ENCODE measurements at regions not wholly inside any gene's neighbourhood (a gene's known extent, or its start where the extent isn't known, plus 50 kb on each side); places are given as distances from the start of the nearest gene placed in this dataset.

DNA sequence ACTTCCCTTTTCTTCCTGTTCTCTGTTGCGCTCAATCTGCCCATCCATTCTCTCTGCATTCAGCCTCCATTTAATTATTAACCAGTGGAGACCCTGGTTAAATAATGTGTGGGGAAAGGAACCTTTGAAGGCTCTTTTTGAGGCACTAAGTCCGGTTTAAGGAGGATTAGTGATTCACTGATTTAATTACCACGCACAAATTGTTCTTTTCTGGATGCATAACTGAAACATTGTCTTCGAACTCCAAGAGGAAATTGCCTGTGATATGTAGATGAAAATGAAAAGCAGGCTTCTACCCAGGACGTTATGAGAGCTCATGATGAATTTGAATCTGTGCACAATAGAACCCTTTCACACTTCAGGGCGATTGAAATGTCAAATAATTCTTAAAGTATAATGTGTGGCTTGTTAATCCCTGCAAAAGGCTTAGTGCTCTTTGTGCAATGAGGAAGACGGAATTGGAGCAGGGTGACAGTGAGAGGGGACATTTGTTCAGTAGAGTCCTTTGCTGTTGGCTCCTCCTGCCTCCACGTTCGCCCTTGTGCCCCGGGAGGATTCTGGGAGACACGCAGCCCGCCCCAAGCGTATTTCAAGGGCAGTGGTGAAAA lies 51.1 kb upstream of the ZNF236 start:
- DNase-seq: no peak

DNA sequence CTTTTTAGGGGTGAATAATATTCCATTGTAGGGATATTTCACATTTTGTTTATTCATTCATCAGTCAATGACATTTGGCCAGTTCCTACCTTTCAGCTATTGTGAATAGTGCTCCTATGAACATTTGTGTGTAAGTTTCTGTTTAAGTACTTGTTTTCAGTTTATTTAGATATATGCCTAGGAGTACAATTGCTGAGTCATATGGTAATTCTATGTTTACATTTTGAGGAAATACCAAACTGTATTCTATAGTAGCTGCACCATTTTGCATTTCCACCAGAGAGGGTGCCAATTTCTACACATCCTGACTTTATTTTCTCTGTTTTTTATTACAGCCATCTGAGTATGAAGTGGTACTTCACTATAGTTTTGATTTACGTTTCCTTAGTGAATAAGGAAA lies 54.4 kb upstream of the ZNF236 start:
- no peak for DNase-seq

DNA sequence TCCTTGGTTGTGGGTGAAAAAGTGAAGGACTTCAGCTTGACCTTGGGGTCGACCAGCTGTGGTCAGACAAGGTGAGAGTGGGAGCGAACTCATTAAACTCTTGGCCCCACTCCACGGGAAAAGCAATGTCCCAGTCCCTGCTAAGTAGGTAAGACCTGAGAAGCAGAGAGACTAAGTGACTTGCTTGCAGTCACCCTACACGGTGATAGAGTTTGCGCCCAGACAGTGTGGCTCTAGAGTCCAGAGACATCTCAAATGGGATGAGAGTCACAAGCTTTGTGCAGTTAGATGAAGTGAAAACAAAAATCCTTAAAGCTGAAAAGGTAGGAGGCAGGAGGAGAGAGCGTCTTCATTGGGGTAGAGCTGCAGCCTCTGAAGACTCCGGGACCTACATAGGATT lies 55.9 kb upstream of the ZNF236 start:
- no peak for DNase-seq

DNA sequence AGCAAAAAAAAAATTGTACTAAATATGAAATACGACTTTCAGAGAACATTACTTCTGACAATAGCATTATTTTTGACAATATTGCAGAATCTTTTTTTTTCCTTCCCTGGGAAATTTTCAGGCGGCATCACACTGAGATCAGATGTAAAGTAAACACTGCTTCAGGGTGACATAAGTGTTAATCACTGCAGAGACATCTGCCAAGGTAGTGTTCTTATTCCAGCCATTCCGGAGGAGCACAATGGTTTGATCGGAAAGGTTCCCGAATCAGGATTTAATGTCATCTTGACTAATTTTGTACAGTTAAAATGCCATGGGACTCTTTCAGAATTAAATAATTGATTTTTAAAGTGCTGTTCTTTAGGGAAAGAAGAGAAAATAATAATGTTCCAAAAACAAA lies 56.7 kb upstream of the ZNF236 start:
- no peak for DNase-seq

DNA sequence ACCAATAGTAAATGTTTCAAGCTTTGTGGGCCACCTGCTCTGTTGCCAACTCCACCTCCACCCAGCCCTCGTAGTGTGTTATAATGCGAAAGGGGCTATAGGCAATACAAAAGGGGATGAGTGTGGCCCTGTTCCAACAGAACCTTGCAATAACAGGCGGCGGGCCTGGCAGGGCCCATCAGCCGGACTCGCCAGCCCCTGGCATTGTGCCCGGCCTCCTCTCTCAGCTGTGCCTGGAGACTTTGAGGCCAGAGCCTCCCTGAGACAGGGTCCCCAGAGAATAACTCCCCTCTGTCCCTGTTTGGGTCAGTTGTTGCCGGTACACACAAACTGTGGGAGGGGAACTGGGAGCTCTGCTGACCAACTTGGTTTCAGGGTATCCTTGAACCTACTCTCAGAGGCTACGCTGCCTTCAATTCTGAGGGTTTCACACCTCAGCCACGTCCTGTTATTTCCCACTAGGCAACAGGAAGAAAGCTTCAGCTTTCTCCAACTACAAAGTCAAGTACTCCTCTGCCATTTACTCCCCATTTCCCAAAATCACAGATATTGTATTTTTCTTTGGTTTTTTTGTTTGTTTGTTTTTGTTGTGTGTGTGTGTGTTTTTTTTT lies 58.0 kb upstream of the ZNF236 start:
- peak; percentile 20 for DNase-seq

DNA sequence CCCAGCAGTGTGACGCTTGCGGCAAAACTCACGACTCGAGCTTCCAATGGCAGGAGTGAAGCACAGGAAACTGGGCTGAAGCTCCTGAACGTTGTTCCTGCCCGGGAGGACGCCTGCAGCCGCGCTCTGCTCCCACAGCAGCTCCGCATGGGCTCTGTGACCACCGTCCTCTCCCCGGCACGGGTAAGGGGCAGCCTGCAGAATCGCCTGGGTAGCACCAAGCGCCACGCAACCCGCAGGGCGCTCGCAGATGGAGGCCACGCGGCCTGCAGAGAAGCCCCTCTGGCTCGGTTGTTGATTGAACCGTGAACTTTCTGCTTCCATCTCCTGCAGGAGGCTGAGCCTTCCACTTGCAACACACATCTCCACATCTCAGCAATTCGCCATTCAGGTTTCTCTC lies 63.3 kb upstream of the ZNF236 start:
- no peak for DNase-seq

DNA sequence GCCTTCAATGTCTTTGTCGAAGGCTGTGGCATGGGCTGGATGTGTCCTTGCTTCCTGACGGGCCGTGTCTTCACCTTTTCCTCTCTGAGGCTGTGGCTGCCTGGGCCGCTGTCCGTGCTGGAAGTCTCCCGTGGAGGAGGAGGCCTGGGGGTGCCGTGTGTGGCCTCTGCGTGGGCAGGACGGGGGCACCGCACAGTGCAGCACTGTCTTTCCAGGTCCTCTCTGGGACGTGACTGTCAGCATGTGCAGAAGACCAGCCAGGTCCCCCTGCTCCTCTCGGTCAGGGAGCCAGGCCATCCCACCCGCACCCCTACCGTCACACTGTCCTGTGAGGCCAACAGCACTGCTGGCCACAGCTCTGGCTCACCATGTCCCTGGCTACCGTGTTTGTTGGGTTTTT lies 64.4 kb upstream of the ZNF236 start:
- DNase-seq: no peak

DNA sequence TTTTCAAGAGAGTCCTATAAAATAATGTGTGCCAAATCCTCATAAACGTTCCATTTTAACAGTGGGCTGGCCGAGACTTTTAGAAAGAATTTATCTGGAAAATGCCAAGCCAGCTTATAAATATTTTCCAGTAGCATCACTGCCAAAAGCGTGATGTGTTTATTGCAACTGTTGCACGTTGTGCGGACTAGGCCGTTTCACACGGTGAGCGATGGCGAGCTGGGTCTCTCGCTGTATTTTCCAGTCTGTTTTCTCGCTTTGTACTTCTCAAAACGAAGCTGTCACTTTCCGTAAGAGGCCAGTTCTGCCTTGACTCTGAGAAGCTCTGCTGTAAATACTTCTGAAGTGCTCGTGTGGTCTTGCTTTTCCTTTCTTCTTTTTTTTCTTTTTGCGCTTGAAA lies 65.0 kb upstream of the ZNF236 start:
- DNase-seq: no peak

DNA sequence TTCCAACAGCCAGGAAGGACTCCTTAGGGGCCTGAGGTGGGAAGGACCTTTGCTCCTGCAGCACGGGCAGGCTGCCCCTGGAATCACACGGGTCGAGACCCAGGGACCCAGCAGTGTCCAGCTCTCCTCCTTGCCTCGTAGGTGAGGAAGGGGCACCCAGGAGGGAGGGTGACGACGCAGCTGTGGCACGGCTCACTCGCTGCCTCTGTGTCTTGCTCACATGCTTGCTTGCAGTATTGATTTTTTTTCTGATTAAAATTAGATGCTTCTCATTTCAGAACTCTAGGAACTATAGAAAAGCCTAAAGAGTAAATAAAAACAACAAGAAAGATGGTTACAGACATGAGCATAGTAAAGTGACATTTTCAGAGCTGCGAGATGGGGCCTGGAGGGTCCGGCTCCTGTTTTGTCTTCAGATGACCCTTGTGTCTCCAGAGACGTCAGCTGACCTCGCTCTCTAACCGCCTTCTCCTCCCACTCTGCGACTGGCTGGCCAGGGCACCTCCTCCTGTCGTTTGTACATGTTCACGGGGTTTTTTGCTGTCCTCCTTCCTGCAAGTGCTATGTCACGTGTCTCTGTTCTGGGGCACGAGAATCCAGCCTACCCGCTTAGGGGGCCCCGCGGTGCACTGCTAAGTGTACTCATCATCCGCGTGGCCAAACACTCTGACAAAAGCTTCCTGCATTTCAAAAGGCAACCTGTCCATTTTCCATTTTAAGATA lies 65.7 kb upstream of the ZNF236 start:
- DNase-seq: no peak

DNA sequence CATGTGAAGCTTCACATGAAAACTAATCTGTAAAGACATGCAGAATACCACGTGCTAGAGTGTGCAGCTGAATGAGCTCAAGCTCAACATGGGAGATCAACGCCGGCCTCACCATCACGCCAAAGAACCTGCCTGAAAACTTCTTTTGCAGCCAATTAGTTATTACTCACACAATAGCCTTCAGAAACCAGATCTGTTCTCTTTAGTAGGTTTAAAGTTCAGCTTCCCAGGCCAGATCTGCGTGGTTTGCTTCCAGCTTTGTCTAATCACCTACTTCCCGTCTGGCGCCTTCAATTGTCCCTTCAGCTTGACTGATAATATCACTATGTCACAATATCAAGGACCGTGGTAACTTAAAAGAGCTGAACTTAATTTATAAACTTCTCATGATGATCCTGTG lies 68.0 kb upstream of the ZNF236 start:
- no peak for DNase-seq

DNA sequence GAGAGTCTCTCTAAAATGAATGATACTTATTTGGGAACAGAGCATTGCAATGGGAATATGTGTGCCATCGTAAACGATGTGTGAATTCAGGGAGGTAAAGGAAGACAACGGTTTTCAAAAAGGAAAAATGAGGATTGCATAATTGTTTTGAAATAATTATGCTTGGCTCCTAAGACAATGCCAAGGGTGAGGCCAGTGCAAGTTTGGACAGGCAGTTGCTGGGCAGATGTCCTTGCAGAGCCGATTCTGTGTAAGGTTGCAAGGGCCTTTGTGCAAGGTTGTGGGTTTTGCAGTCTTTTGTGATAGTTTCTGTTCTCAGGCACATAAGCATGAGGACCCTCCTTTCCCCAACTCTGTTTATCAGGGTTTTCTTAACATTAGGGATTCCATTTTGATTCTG lies 70.0 kb upstream of the ZNF236 start:
- DNase-seq: no peak

DNA sequence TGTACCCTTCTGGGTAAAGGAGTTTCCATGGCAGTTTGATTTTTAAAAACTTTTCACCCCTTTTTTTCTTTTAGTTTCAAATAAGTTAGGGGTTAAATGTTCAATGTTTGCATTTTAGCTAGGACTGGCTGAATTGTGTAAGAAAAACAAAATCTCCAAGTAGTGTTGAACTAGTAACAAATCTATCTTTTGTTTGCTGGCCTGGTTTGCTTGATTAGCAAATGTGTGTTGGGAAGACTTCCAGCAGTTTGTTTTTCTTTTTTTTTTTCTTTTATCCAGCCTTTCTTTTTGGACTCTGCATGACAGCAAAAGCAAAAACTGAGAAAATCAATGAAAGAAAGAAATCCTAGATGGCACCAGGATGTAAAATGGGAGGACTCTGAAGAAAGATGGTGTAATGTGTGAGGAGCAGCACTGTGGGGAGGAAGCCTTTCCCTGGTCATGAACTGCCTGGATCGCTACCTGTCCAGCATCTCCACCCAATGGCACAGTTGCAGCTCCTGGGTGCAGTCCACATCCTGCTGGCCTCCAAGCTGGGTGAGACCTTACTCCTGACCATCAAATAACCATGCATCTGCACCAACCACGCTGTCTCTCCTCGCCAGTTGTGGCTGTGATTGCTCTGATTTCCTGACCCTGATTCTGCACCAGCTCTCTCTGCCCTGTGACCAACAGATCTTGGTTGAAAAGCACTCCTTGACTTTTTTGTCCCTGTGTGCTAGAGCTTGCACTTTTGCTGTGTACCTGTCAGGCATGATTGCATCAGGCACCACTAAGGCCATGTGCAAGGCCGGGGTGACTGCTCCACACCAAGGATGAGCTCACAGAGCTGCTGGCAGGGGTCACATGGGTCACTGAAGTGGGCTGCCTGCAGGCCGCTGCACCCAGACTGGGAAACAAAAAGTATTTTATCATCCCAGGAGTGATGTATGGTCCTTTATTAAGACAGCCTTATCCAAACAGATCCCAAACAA lies 71.2 kb upstream of the ZNF236 start:
- no peak for DNase-seq

DNA sequence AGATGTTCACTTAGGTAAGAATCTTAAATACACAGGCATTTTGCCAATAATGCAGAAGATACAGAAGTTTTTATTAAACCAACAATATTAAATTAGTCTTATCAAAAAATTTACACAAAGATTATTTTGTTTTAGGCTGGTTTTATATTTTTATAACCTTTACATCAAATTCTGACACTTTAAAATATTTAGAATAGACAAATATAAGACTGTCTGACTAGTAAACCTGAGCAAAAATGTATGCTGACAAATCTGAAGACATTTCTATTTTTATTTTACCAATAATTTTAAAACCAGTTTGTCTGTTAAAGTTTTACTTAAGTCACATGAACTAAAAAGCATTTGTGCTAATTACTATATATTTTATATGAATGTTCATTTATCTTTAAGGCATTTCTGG lies 72.1 kb upstream of the ZNF236 start:
- DNase-seq: no peak

DNA sequence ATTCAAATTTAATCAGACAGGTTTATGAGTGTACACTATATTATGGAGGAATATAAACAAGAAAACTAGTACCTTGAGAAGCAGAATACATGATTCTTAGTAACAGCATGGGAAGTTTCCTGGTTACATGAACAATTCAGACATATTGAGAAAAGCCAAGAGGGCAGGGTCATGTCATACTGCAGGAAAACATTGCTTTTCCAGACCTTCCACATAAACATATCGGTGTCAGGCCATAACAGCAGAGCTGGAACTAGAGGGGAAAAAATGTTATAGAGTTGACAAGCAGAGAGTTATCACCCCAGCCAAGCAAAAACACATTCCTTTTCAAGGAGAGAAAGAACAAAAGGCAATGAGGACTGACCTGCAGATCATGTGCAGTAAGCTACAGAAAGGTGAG lies 74.7 kb upstream of the ZNF236 start:
- no peak for DNase-seq

DNA sequence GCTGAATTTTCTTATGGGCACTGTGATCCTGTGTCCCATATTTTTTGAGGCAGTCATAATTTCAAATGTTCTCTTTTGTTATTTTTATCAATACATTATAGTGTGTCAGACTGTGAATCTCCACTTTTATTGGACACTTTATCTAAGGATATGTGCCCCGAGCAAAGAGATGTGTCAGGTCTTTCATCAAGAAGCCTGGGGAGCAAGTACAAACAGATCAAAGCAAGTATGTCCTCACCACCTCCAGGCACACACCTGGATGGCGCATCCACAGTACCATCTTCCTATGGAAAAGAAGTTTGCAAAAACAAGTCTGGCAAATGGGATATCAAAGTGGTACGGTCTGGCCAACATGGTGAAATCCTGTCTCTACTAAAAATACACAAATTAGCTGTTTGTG lies 81.0 kb upstream of the ZNF236 start:
- no peak for DNase-seq

DNA sequence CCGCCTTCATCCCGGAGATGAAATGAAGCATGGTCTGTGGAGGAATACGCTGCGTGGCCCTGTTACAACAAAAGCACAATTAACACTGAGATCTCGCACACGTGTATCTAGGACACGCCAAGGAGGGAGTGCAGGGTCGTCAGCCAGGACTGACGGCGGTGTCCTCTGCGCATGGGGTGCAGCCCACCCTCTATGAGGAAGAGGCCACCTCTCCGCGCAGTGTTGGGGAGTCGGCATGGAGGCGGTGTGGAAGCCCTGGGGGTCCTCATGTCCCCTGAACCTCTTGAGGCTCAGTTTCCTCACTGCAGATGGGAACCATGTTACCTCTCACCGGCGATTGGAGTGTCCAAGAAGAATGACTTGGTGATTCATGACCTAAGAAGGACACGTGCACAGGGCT lies 86.0 kb upstream of the ZNF236 start:
- DNase-seq: no peak

DNA sequence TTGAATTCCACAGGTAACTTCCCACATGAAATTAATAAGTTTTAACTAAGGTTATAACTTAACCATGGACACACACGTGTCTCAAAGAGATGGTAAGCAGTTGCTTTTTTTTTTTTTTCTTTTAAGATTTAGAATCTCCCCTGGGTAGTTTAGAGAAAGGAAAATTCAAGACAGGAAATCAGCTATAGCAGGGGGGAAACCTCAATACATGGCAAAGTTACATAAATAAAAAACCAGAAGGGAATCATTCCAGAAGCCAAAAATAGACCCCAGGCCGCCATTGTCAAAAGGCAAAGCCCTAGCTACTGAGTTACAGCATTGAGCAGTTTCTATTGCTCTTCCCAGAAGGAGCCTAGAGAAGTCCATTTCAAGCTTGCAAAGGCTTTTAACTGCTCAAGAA lies 91.5 kb upstream of the ZNF236 start:
- DNase-seq: no peak

DNA sequence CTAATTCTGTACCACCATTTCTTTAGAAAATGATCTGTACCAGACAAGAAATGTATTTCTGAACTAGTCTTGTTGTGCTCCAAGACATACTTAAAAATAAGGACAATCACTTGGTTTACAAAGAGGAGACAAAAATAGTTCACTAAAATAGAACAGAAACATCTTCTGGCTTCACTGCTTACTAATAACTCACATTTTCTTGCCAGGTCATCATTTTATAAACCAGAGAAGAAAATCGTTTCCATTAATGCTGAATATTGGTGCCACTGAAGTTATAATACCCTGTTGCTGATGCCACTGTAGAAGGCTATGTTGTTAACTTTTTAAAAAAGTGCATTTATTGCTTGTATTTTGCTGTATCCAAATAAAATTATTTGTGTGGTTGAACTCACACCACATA lies 94.8 kb upstream of the ZNF236 start:
- DNase-seq: no peak

DNA sequence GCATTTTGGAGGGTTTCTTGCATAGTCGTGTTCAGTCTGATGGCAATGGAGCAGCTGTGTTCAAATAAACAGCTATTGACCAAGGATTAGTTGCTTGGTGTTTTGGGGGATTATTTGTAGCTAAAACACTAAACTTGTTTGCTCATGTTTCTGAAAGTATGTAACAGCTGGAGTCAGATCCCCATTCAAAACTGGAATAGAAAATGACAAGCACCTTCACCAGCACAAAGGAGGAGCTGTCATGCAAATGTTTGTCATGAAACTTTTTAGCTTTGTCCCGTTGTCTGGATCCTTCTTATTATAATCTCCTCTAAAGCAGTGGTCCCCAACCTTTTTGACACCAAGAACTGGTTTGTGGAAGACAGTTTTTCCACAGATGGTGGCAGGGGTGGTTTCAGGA lies 96.9 kb upstream of the ZNF236 start:
- DNase-seq: no peak

DNA sequence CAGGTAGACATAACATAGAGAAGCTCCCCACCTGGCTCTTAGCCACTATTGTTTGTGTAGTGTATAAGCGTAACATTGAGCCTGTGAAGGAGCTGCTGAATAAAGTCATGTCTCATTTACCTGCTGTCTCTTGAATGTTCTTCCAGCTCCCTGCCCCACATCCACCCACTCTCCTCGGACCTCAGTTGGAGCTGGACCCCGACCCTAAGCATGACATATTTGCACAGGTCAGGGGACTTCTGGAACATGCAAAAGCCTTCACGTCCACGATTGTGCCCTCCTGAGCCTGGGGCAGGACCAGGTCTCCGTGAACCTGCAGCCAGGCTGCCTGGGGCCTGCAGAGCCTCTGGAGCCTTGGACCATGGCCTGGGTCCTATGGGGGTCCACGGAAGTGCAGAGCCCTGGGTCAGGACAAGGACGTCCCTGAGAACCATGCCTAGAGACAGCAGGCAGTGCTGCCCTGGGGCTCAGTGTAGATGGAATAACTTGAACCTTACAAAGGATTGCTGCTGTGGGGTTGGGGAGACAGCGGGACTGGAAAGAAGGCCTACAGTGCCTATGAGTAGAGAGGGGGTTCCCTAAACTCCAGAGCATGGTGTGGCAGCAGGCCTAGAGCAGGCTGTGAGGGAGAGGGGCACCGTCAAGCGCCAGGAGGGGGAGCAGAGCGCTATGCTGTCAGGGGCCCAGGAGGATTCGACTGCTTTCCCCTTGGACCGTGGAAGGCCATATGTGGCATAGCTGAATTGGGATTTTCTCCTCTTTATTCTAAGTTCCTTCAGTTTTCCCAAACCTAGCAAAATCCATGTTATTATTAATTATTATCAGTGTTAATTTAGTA lies 99.9 kb upstream of the ZNF236 start:
- no peak for DNase-seq

DNA sequence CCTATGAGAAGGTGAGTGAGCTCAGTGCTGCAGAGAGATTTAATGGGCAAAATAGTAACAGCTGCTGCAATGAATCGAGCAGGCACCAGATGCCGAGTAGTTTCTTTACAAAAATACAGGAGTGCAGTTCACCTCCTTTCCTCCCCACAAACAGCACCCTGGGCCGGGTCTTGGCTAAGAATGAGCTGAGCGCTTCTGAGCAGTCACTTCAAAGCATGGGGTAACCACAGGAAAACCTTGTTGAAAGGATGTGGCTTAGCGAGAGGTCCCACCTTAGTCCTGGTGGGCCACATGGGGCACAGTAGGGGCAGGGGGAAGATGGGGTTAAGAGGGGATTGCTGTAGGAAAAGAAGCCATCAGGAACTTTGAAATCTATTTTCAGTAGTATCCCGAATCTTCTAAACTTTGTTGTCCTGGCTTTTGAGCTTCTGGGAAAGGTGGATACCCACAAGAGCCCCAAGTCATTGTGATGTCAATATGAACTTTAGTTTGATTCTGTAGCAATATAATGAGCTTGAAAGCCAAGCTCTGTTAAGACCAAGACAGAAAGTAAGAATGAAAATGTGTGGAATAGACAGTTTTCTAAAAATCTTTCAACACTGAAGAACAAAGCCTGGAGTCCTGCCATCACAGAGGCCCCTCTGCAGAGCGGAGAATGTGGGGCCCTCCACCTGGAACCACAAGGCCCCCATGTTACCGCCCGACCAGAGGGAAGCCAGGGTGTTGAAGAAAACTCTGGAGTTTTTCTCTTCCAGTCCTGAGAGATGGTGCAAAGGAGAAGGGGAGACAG lies 101.0 kb upstream of the ZNF236 start:
- no peak for DNase-seq

DNA sequence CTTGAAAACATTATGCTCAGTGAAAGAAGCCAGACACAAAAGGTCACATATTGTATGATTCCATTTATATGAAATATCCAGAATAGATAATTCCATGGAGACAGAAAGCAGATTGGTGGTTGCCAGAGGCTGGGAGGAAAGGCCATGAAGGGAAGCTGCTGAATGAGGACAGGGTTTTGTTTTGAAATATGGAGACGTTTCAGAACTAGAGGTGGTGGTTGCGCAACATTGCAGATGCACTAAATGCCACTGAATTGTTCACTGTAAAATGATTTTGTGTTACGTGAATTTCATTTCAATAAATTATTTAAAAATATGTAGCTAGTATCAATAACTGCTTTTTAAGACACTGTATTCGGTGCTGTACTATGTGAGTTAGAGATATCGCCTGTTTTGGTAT lies 101.7 kb upstream of the ZNF236 start:
- DNase-seq: no peak

All from NCI-H345 (cell line).